ENCODE measurements at regions not wholly inside any gene's neighbourhood (a gene's known extent, or its start where the extent isn't known, plus 50 kb on each side); places are given as distances from the start of the nearest gene placed in this dataset.
"Not testable (repeated sequence)": the region's sequence is repeated elsewhere in the genome, so short reads cannot be mapped to it uniquely, and the experiment has no call there.

- DNase-seq, result not testable (repeated sequence)
These were observed 448.3 kb downstream of the COL11A1 start for GRCh38 chr1:102659876-102660483.

- no peak for DNase-seq
These were observed 453.3 kb downstream of the COL11A1 start for GRCh38 chr1:102655034-102655433.

GRCh38 chr1:102640872-102641271 lies 467.4 kb downstream of the COL11A1 start:
- DNase-seq, result no peak

- DNase-seq, result no peak
These were observed 468.0 kb downstream of the COL11A1 start for GRCh38 chr1:102640312-102640711.

GRCh38 chr1:102631691-102632090 lies 476.6 kb downstream of the COL11A1 start:
- DNase-seq, result no peak

GRCh38 chr1:102630041-102630440 lies 478.3 kb downstream of the COL11A1 start:
- DNase-seq, result no peak

- DNase-seq, result no peak
These were observed 480.2 kb downstream of the COL11A1 start for GRCh38 chr1:102628109-102628613.

GRCh38 chr1:102627145-102627544 lies 481.2 kb downstream of the COL11A1 start:
- DNase-seq, result no peak

- no peak for DNase-seq
These were observed 492.4 kb downstream of the COL11A1 start for GRCh38 chr1:102615896-102616295.

GRCh38 chr1:102595106-102595505 lies 513.2 kb downstream of the COL11A1 start:
- DNase-seq, result no peak

GRCh38 chr1:102593276-102593675 lies 515.0 kb downstream of the COL11A1 start:
- no peak for DNase-seq

GRCh38 chr1:102588536-102588935 lies 519.8 kb downstream of the COL11A1 start:
- DNase-seq, result no peak

GRCh38 chr1:102586022-102586421 lies 522.3 kb downstream of the COL11A1 start:
- no peak for DNase-seq

- no peak for DNase-seq
These were observed 527.5 kb downstream of the COL11A1 start for GRCh38 chr1:102580806-102581205.

- DNase-seq, result no peak
These were observed 529.5 kb downstream of the COL11A1 start for GRCh38 chr1:102578804-102579203.

- DNase-seq, result no peak
These were observed 535.7 kb downstream of the COL11A1 start for GRCh38 chr1:102572637-102573036.

- no peak for DNase-seq
These were observed 542.1 kb downstream of the COL11A1 start for GRCh38 chr1:102566182-102566581.

GRCh38 chr1:102562380-102562779 lies 545.9 kb downstream of the COL11A1 start:
- DNase-seq, result no peak

- DNase-seq, result no peak
These were observed 554.1 kb upstream of the OLFM3 start for GRCh38 chr1:102550729-102551384.

GRCh38 chr1:102546251-102546650 lies 549.5 kb upstream of the OLFM3 start:
- no peak for DNase-seq

- no peak for DNase-seq
These were observed 539.2 kb upstream of the OLFM3 start for GRCh38 chr1:102535829-102536505.

- DNase-seq, result no peak
These were observed 534.3 kb upstream of the OLFM3 start for GRCh38 chr1:102531036-102531435.

- DNase-seq, result no peak
These were observed 532.7 kb upstream of the OLFM3 start for GRCh38 chr1:102529446-102529845.

- DNase-seq, result no peak
These were observed 504.0 kb upstream of the OLFM3 start for GRCh38 chr1:102500758-102501157.

Data from dermis blood vessel endothelial cell (primary cell).